ENCODE measurements at regions not wholly inside any gene's neighbourhood (a gene's known extent, or its start where the extent isn't known, plus 50 kb on each side); places are given as distances from the start of the nearest gene placed in this dataset.
"Not testable (repeated sequence)": the region's sequence is repeated elsewhere in the genome, so short reads cannot be mapped to it uniquely, and the experiment has no call there.

- Histone ChIP-seq H3K4me3 (no peak overlapping the region), H3K27ac (no peak overlapping the region)
These were observed 438.1 kb upstream of the CDH9 start for GRCh38 chr5:27476356-27476988.

GRCh38 chr5:27475063-27475462 lies 436.7 kb upstream of the CDH9 start:
- Histone ChIP-seq H3K4me3 (no peak overlapping the region), H3K27ac (no peak overlapping the region)

GRCh38 chr5:27474395-27474794 lies 436.0 kb upstream of the CDH9 start:
- no peak overlapping the region for H3K27ac ChIP-seq
- H3K4me3 ChIP-seq: no peak overlapping the region

- H3K4me3 ChIP-seq: no peak overlapping the region
- H3K27ac ChIP-seq: no peak overlapping the region
These were observed 435.6 kb upstream of the CDH9 start for GRCh38 chr5:27474047-27474309.

- Histone ChIP-seq H3K27ac (no peak overlapping the region), H3K4me3 (no peak overlapping the region)
These were observed 435.1 kb upstream of the CDH9 start for GRCh38 chr5:27473307-27474046.

- H3K4me3 ChIP-seq: no peak overlapping the region
- H3K27ac ChIP-seq: no peak overlapping the region
These were observed 434.5 kb upstream of the CDH9 start for GRCh38 chr5:27472871-27473270.

- H3K27ac ChIP-seq: no peak overlapping the region
- no peak overlapping the region for H3K4me3 ChIP-seq
These were observed 433.8 kb upstream of the CDH9 start for GRCh38 chr5:27472000-27472763.

GRCh38 chr5:27466959-27467358 lies 428.6 kb upstream of the CDH9 start:
- H3K4me3 ChIP-seq: no peak overlapping the region
- no peak overlapping the region for H3K27ac ChIP-seq

- H3K4me3 ChIP-seq: no peak overlapping the region
- no peak overlapping the region for H3K27ac ChIP-seq
These were observed 426.8 kb upstream of the CDH9 start for GRCh38 chr5:27465140-27465539.

- no peak overlapping the region for H3K4me3 ChIP-seq
- no peak overlapping the region for H3K27ac ChIP-seq
These were observed 425.2 kb upstream of the CDH9 start for GRCh38 chr5:27463446-27464149.

- no peak overlapping the region for H3K4me3 ChIP-seq
- H3K27ac ChIP-seq: no peak overlapping the region
These were observed 424.6 kb upstream of the CDH9 start for GRCh38 chr5:27462936-27463335.

GRCh38 chr5:27458287-27458686 lies 419.9 kb upstream of the CDH9 start:
- no peak overlapping the region for H3K4me3 ChIP-seq
- H3K27ac ChIP-seq: no peak overlapping the region

GRCh38 chr5:27451377-27451776 lies 413.0 kb upstream of the CDH9 start:
- Histone ChIP-seq H3K27ac (no peak overlapping the region), H3K4me3 (no peak overlapping the region)

- no peak overlapping the region for H3K27ac ChIP-seq
These were observed 412.2 kb upstream of the CDH9 start for GRCh38 chr5:27450607-27451006.

GRCh38 chr5:27439383-27439782 lies 401.0 kb upstream of the CDH9 start:
- H3K27ac ChIP-seq, H3K4me3 ChIP-seq: not testable (repeated sequence)

More at GRCh38 chr5:27450607-27451006, 412.2 kb upstream of the CDH9 start:
- no peak overlapping the region for H3K4me3 ChIP-seq

- no peak overlapping the region for H3K27ac ChIP-seq
- no peak overlapping the region for H3K4me3 ChIP-seq
These were observed 399.3 kb upstream of the CDH9 start for GRCh38 chr5:27437594-27438200.

- Histone ChIP-seq H3K27ac (no peak overlapping the region), H3K4me3 (no peak overlapping the region)
These were observed 395.9 kb upstream of the CDH9 start for GRCh38 chr5:27434335-27434734.

GRCh38 chr5:27414099-27414498 lies 375.7 kb upstream of the CDH9 start:
- H3K4me3 ChIP-seq: no peak overlapping the region
- H3K27ac ChIP-seq: no peak overlapping the region

- Histone ChIP-seq H3K27ac (no peak overlapping the region), H3K4me3 (no peak overlapping the region)
These were observed 374.0 kb upstream of the CDH9 start for GRCh38 chr5:27412384-27412783.

GRCh38 chr5:27406020-27406419 lies 367.6 kb upstream of the CDH9 start:
- Histone ChIP-seq H3K27ac (no peak overlapping the region), H3K4me3 (no peak overlapping the region)

Data from skin epidermis (tissue), 12 donors.